HG03342 (cell line): ENCODE measurements at regions not wholly inside any gene's neighbourhood (a gene's known extent, or its start where the extent isn't known, plus 50 kb on each side); places are given as distances from the start of the nearest gene placed in this dataset.

Experiments
- ATAC-seq: cut with Tn5 transposase; IDR thresholded peaks from one replicate; pipeline ENCODE4 v1.9.1; 2021; ENCODE audit warnings: mild to moderate bottlenecking, moderate library complexity; ENCODE audit not compliant: unreplicated experiment

DNA sequence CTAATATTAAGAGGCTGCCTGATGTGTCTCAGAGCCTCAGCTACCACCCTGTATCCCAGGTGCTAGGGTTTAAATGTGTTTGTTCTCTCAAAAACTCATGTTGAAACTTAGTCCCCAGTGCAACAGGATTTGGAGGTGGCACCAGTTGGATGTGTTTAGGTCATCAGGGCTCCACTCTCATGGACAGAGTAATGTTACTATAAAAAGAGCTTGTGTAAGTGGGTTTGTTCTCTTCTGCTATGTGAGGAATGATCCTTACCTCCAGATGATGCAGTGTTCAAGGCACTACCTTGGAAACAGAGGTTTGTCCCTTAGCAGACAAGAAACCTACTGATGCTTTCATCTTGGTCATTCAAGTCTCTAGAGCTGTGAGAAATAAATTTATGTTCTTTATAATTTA is 164.9 kb upstream of the EPHA7 start:
- no peak for ATAC-seq

GRCh38 chr6:93581371-93581770 is 162.0 kb upstream of the EPHA7 start:
- no peak for ATAC-seq

GRCh38 chr6:93580446-93580845 is 161.1 kb upstream of the EPHA7 start:
- ATAC-seq: no peak

GRCh38 chr6:93575495-93576267 is 156.3 kb upstream of the EPHA7 start:
- no peak for ATAC-seq

DNA sequence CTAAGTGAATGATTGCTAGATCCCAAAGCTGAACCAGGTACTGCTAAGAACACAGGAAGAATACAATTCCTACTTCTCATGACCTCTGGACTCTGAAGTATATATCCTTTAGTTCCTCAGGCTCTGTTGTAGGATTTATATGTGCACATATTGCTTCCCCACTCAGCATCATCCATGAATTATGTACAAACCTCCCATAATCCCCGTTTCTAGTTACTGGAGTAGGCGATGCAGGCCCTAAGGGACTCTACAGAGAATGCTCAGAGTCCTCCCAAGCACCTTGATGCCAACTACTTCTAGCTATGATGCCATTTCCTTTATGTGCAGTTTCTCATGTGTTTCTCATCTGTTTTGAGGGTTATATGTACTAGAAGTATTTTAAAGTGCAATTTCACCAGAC is 154.9 kb upstream of the EPHA7 start:
- ATAC-seq: no peak

GRCh38 chr6:93571346-93571745 is 152.0 kb upstream of the EPHA7 start:
- no peak for ATAC-seq

DNA sequence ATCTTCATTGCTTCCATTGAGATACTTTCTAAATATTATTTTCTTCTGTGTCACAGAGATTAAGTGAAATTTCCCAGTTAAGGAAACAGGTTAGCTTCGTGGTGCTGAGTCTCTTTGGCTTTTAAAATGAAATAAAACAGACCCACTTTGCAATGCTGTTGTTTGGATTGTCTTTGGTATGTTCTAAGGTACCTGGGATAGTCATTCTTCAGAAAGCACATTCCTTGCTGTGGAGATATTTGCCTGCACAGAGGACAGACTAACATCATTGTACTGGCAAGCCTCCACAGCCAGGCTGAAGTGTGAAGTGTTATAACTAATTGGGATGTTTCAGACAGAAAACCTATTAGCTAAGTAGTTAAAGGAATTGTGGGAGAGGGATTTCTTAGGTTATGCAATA is 148.8 kb upstream of the EPHA7 start:
- no peak for ATAC-seq

DNA sequence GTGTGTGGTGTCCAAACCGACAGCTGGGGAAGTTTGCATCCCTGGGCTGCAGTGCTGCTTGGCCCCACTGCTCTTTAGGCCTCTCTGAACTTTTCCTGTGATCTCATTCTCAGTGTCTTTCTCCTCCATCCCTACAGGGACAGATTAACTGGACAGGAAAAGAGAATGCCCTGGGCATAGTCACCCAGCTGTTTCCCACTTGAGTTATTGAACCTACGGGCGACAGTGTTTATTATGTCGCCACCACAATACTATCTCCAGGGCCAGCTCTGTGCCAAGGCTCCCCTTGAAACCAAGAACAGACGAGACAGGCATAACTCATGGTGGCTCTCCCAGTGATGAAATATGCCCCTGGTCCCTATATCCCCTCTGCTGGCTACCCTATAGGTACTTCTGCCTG is 147.8 kb upstream of the EPHA7 start:
- ATAC-seq: no peak

DNA sequence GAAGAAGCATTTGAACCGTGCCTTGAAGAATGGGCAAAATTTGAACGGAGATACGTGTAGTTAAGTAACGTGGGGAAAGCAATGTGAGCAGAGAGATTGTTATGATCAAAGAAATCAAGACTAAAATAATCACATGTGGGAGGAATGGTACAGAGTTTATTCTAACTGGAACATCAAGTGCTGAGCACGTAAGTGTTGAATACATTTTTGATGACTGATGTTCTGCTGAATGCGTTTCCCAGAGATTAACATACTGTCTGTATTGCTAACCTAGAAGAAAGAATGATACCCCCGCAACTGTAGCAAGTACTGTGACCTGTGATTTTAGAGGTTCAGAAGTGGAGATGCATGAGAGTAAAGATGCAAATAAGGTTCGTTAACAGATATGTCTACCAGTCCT is 146.9 kb upstream of the EPHA7 start:
- ATAC-seq: no peak

GRCh38 chr6:93562582-93562981 is 143.2 kb upstream of the EPHA7 start:
- ATAC-seq: no peak

GRCh38 chr6:93555292-93555691 is 135.9 kb upstream of the EPHA7 start:
- no peak for ATAC-seq

GRCh38 chr6:93554018-93554417 is 134.7 kb upstream of the EPHA7 start:
- no peak for ATAC-seq

DNA sequence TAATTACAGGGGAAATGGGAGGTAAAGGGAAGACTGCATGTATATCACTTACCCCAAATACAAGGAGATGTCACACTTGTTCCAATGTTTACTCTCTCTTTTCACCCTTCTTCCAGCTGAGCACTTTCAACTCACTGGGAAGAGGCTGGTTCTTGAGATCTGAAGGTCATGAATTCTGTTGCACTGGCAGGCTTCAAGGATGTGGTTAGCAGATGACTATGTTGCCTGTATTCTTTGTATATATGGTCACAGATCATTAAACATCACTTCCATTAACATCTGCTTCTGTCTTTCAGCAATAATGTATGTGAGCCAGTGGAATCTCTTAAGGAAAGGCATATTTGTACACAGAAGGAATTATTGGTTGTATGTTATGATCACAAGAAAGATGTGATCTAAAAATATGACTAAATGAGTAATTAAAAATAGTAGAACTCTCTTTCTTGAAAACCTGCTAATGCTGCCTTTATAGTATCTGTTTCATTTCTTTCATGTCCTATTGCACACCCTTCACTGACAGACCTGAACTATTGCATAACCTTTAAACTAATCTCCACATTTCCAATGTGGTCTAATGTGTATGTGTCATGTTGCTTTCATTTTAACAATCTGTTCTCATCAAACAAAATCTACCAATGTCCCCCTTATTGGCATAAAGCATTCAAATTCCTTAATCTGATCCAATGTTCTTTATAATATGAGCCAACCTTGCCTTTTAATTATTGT is 131.4 kb upstream of the EPHA7 start:
- ATAC-seq: no peak

DNA sequence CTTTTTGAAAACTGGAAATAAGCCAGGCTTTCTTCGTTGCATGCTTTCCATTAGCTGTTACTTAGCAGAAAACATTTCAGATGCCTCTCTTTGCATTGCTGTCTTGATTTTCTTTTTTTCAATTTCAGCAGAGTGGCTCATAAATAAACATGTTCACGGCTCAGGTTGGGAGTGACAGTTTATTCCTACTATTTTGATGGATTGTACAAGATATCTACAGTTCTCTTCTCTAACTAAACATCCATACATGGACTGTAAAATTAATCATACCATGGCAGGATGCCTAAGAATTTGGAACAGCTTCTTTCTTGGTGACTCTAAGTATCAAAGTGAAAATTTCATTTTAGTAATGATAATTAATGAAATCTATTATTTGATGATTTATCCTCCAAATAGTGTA is 130.5 kb upstream of the EPHA7 start:
- no peak for ATAC-seq

GRCh38 chr6:93524671-93525451 is 105.5 kb upstream of the EPHA7 start:
- ATAC-seq: no peak

- no peak for ATAC-seq
Observed at GRCh38 chr6:93523365-93523764, 104.0 kb upstream of the EPHA7 start.

DNA sequence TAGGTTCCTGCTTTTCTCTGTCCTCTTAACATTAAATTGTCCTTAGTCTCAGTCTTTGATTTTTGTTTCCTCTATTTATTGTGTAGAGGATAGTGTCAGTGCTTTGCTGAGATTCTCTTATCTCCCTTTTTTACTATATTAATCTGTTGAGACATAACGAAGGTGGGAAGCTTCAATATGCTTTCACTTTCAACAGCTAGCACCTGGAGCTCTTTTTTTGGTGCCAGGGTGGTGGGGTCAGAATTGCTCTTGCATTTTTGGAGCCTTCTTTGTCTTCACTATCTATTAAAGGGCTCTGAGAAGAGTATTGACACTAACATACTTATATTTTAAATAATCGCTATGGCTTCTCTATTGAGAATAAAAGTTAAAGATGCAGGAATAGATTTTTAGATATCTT is 97.1 kb upstream of the EPHA7 start:
- no peak for ATAC-seq

DNA sequence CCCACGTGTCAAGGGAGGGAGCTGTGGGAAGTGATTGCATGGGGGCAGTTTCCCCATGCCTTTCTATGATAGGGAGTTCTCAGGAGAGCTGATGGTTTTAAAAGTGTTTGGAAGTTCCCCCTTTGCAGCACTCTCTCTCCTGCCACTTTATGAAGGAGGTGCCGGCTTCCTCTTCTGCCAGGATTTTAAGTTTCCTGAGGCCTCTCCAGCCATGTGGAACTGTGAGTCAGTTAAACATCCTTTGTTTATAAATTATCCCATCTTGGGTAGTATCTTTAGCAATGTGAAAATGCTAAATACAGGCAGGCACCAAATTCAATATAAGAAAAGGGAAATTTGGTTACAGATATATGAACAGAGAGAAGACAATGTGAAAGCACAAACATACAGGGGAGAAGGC is 96.4 kb upstream of the EPHA7 start:
- no peak for ATAC-seq

GRCh38 chr6:93498713-93499112 is 79.4 kb upstream of the EPHA7 start:
- ATAC-seq: no peak

DNA sequence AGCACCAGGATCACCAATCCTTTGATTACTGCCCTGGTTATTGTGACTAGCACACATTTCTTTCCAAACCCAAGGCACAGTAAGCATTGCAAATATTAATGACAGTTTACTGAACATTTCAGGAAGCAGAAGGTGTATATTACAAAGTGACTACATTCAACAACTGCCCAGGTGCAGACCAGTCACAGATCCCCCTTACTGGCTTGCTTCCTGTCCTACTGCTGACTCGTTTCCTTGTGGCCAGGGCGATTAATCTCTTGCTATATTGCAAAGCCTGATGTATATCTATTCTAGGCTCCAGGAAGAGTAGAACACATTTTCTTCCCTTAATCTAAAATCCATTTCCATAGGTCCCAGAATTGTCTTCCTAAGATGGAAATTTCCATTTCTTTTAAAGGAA is 77.2 kb upstream of the EPHA7 start:
- ATAC-seq: no peak

DNA sequence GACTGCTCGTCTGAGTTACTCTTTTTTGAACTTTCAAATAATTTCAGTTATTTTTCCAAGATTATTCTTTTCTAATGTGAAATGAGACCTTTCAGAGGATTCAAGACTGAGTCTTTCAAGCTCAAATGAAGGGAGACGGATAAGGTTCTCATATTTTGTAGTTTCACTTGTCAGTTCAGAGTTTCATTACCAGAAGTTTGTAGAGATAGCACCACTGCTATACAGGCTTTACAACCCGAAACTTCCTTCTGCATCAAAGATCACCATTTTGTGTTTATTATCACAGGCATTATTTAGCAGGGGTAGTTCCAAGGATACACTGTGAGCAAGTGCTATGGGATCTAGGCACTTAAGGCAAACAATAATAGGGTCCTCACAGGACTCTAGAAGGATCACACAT is 74.7 kb upstream of the EPHA7 start:
- no peak for ATAC-seq

DNA sequence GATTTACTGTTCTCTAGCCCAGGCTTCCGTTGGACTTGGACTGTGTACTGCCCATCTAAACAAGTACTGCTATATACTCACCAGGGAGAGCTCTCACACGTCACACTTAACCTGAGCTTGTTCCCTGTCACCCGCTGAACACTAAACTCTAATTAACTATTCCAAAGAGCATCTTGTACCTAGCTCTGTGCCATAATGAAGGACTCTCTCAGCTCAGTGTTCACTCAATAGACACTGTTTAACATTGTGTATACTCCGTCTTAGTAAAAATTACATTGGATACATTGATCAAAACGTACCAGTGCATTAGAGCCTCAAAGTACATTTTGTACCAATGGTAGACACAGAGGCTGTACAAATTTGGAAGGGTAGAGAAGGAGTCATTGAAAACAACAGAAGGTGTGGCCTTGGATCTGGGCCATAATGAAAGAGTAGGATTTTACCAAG is 55.4 kb upstream of the EPHA7 start:
- no peak for ATAC-seq
